ENCODE measurements at regions not wholly inside any gene's neighbourhood (a gene's known extent, or its start where the extent isn't known, plus 50 kb on each side); places are given as distances from the start of the nearest gene placed in this dataset.

DNA sequence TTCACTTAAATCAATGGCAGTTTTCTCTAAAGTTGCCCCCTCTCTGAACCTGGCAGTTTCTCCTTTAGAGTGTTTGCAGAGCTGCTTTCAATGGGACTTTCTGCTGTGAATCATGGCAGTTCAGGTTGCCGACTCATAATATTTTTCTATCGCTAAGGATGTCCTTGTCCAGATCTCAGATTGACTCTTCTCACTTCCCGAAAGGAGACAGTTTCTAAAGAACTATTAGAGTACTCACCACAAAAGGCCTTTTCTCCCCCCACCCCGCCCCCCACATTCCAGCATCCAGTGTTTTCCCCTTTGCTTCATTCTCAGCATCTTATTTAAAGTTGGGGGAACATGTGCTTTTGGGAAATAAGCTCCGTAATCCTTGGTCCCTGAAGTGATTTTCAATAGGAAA lies 443.5 kb upstream of the KLF4 start:
- TF ChIP-seq, protein P1, sequence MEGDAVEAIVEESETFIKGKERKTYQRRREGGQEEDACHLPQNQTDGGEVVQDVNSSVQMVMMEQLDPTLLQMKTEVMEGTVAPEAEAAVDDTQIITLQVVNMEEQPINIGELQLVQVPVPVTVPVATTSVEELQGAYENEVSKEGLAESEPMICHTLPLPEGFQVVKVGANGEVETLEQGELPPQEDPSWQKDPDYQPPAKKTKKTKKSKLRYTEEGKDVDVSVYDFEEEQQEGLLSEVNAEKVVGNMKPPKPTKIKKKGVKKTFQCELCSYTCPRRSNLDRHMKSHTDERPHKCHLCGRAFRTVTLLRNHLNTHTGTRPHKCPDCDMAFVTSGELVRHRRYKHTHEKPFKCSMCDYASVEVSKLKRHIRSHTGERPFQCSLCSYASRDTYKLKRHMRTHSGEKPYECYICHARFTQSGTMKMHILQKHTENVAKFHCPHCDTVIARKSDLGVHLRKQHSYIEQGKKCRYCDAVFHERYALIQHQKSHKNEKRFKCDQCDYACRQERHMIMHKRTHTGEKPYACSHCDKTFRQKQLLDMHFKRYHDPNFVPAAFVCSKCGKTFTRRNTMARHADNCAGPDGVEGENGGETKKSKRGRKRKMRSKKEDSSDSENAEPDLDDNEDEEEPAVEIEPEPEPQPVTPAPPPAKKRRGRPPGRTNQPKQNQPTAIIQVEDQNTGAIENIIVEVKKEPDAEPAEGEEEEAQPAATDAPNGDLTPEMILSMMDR (IDR thresholded peaks at IDR 0.05; ENCODE audit: insufficient read depth, low read depth, low read length) = no peak
- no peak for TF ChIP-seq EZH2 (IDR thresholded peaks at IDR 0.05; ENCODE audit: insufficient read depth, low read length)

All from astrocyte (in vitro differentiated cells and primary cell).